Urinary bladder (tissue), 3 donors: ENCODE measurements at regions not wholly inside any gene's neighbourhood (a gene's known extent, or its start where the extent isn't known, plus 50 kb on each side); places are given as distances from the start of the nearest gene placed in this dataset.
"Not testable (repeated sequence)": the region's sequence is repeated elsewhere in the genome, so short reads cannot be mapped to it uniquely, and the experiment has no call there.

Experiments used
- DNase-seq: peaks from one replicate; pipeline ENCODE4 v3.0.0-alpha.2; 2015; ENCODE audit errors: extremely low spot score
- H3K27ac ChIP-seq: one replicate; pipeline ENCODE4 v1.5.1; 2013; ENCODE audit warnings: low read depth, mild to moderate bottlenecking, moderate library complexity
- H3K36me3 ChIP-seq: one replicate; pipeline ENCODE4 v1.6.1; 2013; ENCODE audit warnings: mild to moderate bottlenecking, moderate library complexity; ENCODE audit not compliant: insufficient read depth
- H3K4me1 ChIP-seq: one replicate; pipeline ENCODE4 v1.6.1; 2013; ENCODE audit warnings: mild to moderate bottlenecking, moderate library complexity; ENCODE audit not compliant: insufficient read depth
- H3K4me3 ChIP-seq: one replicate; pipeline ENCODE4 v1.5.1; 2013; ENCODE audit warnings: low read depth, low read length
- WGBS: extraction: QIAGEN DNeasy Blood & Tissue Kit; methylation state at CpG from one replicate; pipeline ENCODE4 v1.1.7; 2013; 5-methylcytosine and 5-hydroxymethylcytosine counted together
- donor health status: healthy with polysubstance abuse.
- donor health status: healthy.

GRCh38 chr5:51598026-51598425 lies 214.8 kb downstream of the ISL1 start:
- 69% methylated on average over 2 of the region's 2 CpGs for WGBS
- Histone ChIP-seq H3K27ac (no peak overlapping the region), H3K36me3 (no peaks in the 10 kb centered on the region), H3K4me1 (no peaks in the 10 kb centered on the region), H3K4me3 (no peak overlapping the region)
- DNase-seq: no peak

GRCh38 chr5:51599587-51599986 lies 216.3 kb downstream of the ISL1 start:
- no peaks in the 10 kb centered on the region for H3K36me3 ChIP-seq
- DNase-seq: no peak
- 51% methylated on average over 1 of the region's 1 CpG for whole genome bisulfite sequencing

GRCh38 chr5:51604324-51604723 lies 221.1 kb downstream of the ISL1 start:
- H3K36me3 ChIP-seq: no peaks in the 10 kb centered on the region
- WGBS: 74% methylated on average over 1 of the region's 1 CpG

More at GRCh38 chr5:51599587-51599986, 216.3 kb downstream of the ISL1 start:
- no peak overlapping the region for H3K27ac ChIP-seq
- H3K4me1 ChIP-seq: no peaks in the 10 kb centered on the region
- H3K4me3 ChIP-seq: no peak overlapping the region

DNA sequence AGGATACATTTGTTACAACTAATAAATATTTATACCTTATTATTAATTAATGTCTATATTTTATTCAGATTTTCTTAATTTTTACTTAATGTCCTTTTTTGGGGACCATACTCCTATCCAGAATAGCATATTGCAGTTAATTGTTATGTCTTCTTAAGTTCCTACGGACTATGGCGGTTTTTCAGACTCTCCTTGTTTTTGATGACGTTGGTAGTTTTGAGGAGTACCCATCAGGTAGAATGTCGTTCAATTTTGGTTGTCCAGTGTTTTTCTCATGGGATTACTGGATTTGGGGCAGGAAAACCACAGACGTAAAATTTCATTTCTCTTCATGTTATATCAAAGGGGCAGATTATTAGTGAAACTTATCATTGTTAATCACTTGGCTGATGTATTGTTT lies 223.7 kb downstream of the ISL1 start:
- Histone ChIP-seq H3K27ac (no peak overlapping the region), H3K4me3 (no peak overlapping the region), H3K4me1 (no peaks in the 10 kb centered on the region), H3K36me3 (no peaks in the 10 kb centered on the region)
- no peak for DNase-seq
- 88% methylated on average over 5 of the region's 5 CpGs for WGBS

More at GRCh38 chr5:51604324-51604723, 221.1 kb downstream of the ISL1 start:
- no peak overlapping the region for H3K4me3 ChIP-seq
- DNase-seq: no peak
- H3K27ac ChIP-seq: no peak overlapping the region
- H3K4me1 ChIP-seq: no peaks in the 10 kb centered on the region

- WGBS: 39% methylated on average over 2 of the region's 2 CpGs
- DNase-seq: no peak
These were observed 235.0 kb downstream of the ISL1 start for GRCh38 chr5:51618234-51618633.

GRCh38 chr5:51621156-51621555 lies 237.9 kb downstream of the ISL1 start:
- no peak for DNase-seq
- Histone ChIP-seq H3K27ac (no peak overlapping the region), H3K4me3 (no peak overlapping the region), H3K36me3 (no peaks in the 10 kb centered on the region), H3K4me1 (no peaks in the 10 kb centered on the region)
- 27% methylated on average over 1 of the region's 1 CpG for WGBS

More at GRCh38 chr5:51618234-51618633, 235.0 kb downstream of the ISL1 start:
- no peaks in the 10 kb centered on the region for H3K4me1 ChIP-seq
- no peak overlapping the region for H3K4me3 ChIP-seq
- no peak overlapping the region for H3K27ac ChIP-seq
- no peaks in the 10 kb centered on the region for H3K36me3 ChIP-seq

GRCh38 chr5:51622161-51622790 lies 239.0 kb downstream of the ISL1 start:
- no peak for DNase-seq
- H3K4me3 ChIP-seq: no peak overlapping the region
- H3K4me1 ChIP-seq: no peaks in the 10 kb centered on the region
- WGBS: 33% methylated on average over 2 of the region's 2 CpGs
- no peaks in the 10 kb centered on the region for H3K36me3 ChIP-seq
- H3K27ac ChIP-seq: no peak overlapping the region

GRCh38 chr5:51625224-51625968 lies 242.1 kb downstream of the ISL1 start:
- DNase-seq: no peak
- no peaks in the 10 kb centered on the region for H3K4me1 ChIP-seq
- H3K36me3 ChIP-seq: no peaks in the 10 kb centered on the region
- WGBS: 95% methylated on average over 3 of the region's 3 CpGs
- H3K27ac ChIP-seq: no peak overlapping the region
- H3K4me3 ChIP-seq: no peak overlapping the region

- no peak overlapping the region for H3K4me3 ChIP-seq
- H3K4me1 ChIP-seq: no peaks in the 10 kb centered on the region
- DNase-seq: no peak
- no peaks in the 10 kb centered on the region for H3K36me3 ChIP-seq
- H3K27ac ChIP-seq: no peak overlapping the region
- WGBS: 61% methylated on average over 2 of the region's 2 CpGs
These were observed 248.8 kb downstream of the ISL1 start for GRCh38 chr5:51632027-51632426.

- H3K4me1 ChIP-seq: no peaks in the 10 kb centered on the region
- WGBS: 26% methylated on average over 2 of the region's 2 CpGs
- no peaks in the 10 kb centered on the region for H3K36me3 ChIP-seq
- no peak overlapping the region for H3K27ac ChIP-seq
- H3K4me3 ChIP-seq: no peak overlapping the region
- DNase-seq: peak; percentile 62
These were observed 249.5 kb downstream of the ISL1 start for GRCh38 chr5:51632793-51633192.

DNA sequence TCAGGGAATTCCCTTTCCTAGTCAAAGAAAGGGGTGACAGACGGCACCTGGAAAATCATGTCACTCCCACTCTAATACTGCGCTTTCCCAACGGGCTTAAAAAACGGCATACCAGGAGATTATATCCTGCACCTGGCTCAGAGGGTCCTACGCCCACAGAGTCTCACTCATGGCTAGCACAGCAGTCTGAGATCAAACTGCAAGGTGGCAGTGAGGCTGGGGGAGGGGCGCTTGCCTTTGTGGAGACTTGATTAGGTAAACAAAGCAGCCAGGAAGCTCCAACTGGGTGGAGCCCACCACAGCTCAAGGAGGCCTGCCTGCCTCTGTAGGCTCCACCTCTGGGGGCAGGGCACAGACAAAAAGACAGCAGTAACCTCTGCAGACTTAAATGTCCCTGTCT lies 253.7 kb downstream of the ISL1 start:
- H3K4me1 ChIP-seq, H3K27ac ChIP-seq, H3K4me3 ChIP-seq, H3K36me3 ChIP-seq, DNase-seq: not testable (repeated sequence)
- WGBS: 93% methylated on average over 6 of the region's 6 CpGs

DNA sequence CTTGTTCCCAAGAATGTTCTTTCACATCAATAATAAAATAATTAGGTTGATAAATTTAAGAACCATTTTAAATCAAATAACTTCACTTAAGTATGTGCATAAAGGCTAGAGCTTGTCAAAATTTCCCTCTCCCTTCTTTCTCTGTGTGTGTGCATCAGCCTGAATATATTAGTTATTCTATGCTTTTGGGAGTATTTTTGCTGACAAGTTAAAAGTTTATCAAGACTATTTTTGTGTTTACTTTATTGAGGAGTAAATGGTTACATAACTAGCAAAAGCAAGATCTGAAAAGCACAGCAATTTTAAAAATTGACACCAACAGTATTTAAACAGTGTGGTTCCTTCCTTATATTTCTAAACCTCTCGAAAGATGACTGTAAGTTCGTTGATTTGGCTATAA lies 261.7 kb downstream of the ISL1 start:
- no peak for DNase-seq
- H3K4me1 ChIP-seq: no peaks in the 10 kb centered on the region
- WGBS: 56% methylated on average over 2 of the region's 2 CpGs

GRCh38 chr5:51646482-51646881 lies 263.2 kb downstream of the ISL1 start:
- H3K4me1 ChIP-seq: no peaks in the 10 kb centered on the region
- DNase-seq: no peak
- H3K4me3 ChIP-seq: no peak overlapping the region
- H3K27ac ChIP-seq: no peak overlapping the region
- H3K36me3 ChIP-seq: no peaks in the 10 kb centered on the region

More for the DNA sequence above, 261.7 kb downstream of the ISL1 start:
- Histone ChIP-seq H3K4me3 (no peak overlapping the region), H3K27ac (no peak overlapping the region), H3K36me3 (no peaks in the 10 kb centered on the region)

DNA sequence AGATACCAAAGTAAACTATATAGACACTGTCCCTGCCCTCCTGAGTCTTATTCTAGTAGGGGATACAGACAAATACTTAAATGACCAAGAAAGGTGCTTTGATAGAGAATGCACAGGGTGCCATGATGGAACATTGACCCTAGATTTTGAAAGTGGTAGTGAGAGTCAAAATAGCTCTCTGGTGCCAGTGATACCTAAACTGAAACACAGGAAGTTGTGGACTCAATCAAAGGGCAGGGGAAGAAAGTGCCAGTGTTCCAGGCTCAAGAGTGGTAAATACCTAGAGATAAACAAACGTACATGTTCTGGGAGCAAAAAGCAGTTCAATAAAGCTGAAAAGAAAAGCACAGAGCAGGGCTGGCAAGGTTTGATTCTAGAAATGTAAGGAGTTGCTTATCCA lies 267.6 kb downstream of the ISL1 start:
- H3K4me1 ChIP-seq: no peaks in the 10 kb centered on the region
- no peak overlapping the region for H3K4me3 ChIP-seq

More for the DNA sequence above, 267.6 kb downstream of the ISL1 start:
- no peaks in the 10 kb centered on the region for H3K36me3 ChIP-seq
- H3K27ac ChIP-seq: no peak overlapping the region
- DNase-seq: no peak
- WGBS: 44% methylated on average over 1 of the region's 1 CpG
